Effector CD8-positive, alpha-beta T cell (primary cell): ENCODE measurements at regions not wholly inside any gene's neighbourhood (a gene's known extent, or its start where the extent isn't known, plus 50 kb on each side); places are given as distances from the start of the nearest gene placed in this dataset.
"Not testable (repeated sequence)": the region's sequence is repeated elsewhere in the genome, so short reads cannot be mapped to it uniquely, and the experiment has no call there.

ENCODE experiments used
- DNase-seq: peaks from one replicate; lab custom pipeline; 2025; lab: John Stamatoyannopoulos, UW

GRCh38 chr10:21061184-21061583 is 164.1 kb upstream of the NEBL start:
- no peak for DNase-seq

GRCh38 chr10:21060626-21061025 is 163.5 kb upstream of the NEBL start:
- DNase-seq = no peak

GRCh38 chr10:21057989-21058388 is 160.9 kb upstream of the NEBL start:
- no peak for DNase-seq

- no peak for DNase-seq
Observed at GRCh38 chr10:21057436-21057835, 160.3 kb upstream of the NEBL start.

GRCh38 chr10:21056461-21056860 is 159.3 kb upstream of the NEBL start:
- DNase-seq = no peak

- DNase-seq = no peak
Observed at GRCh38 chr10:21055339-21056135, 158.4 kb upstream of the NEBL start.

GRCh38 chr10:21053953-21054690 is 157.0 kb upstream of the NEBL start:
- no peak for DNase-seq

GRCh38 chr10:21052709-21053104 is 155.6 kb upstream of the NEBL start:
- DNase-seq = no peak

- no peak for DNase-seq
Observed at GRCh38 chr10:21052072-21052708, 155.1 kb upstream of the NEBL start.

- DNase-seq = no peak
Observed at GRCh38 chr10:21049482-21049881, 152.4 kb upstream of the NEBL start.

GRCh38 chr10:21048068-21048467 is 151.0 kb upstream of the NEBL start:
- DNase-seq = no peak

GRCh38 chr10:21047511-21047910 is 150.4 kb upstream of the NEBL start:
- no peak for DNase-seq

- no peak for DNase-seq
Observed at GRCh38 chr10:21047096-21047495, 150.0 kb upstream of the NEBL start.

- DNase-seq = no peak
Observed at GRCh38 chr10:21043044-21043443, 145.9 kb upstream of the NEBL start.

GRCh38 chr10:21042536-21042935 is 145.4 kb upstream of the NEBL start:
- no peak for DNase-seq

- no peak for DNase-seq
Observed at GRCh38 chr10:21041763-21042458, 144.8 kb upstream of the NEBL start.

GRCh38 chr10:21039721-21040120 is 142.6 kb upstream of the NEBL start:
- DNase-seq = no peak

- no peak for DNase-seq
Observed at GRCh38 chr10:21036757-21037156, 139.6 kb upstream of the NEBL start.

- not testable (repeated sequence) for DNase-seq
Observed at GRCh38 chr10:21034770-21035169, 137.7 kb upstream of the NEBL start.

- no peak for DNase-seq
Observed at GRCh38 chr10:21034241-21034640, 137.1 kb upstream of the NEBL start.

- DNase-seq = no peak
Observed at GRCh38 chr10:21032587-21033319, 135.6 kb upstream of the NEBL start.
